GM18909 (cell line): ENCODE measurements at regions not wholly inside any gene's neighbourhood (a gene's known extent, or its start where the extent isn't known, plus 50 kb on each side); places are given as distances from the start of the nearest gene placed in this dataset.
A peak's percentile ranks its signal among the peaks of the same experiment; 100 is the strongest.
"Not testable (repeated sequence)": the region's sequence is repeated elsewhere in the genome, so short reads cannot be mapped to it uniquely, and the experiment has no call there.

Source experiments
- ATAC-seq: cut with Tn5 transposase; IDR thresholded peaks from one replicate; pipeline ENCODE4 v1.9.1; 2021; ENCODE audit warnings: mild to moderate bottlenecking; ENCODE audit not compliant: unreplicated experiment, poor library complexity

- ATAC-seq, result no peak
These were observed 715.9 kb downstream of the SMARCA1 start for GRCh38 chrX:128807367-128807766.

GRCh38 chrX:128805236-128805635 lies 718.1 kb downstream of the SMARCA1 start:
- no peak for ATAC-seq

GRCh38 chrX:128804828-128805227 lies 718.5 kb downstream of the SMARCA1 start:
- ATAC-seq, result no peak

GRCh38 chrX:128800138-128800537 lies 723.2 kb downstream of the SMARCA1 start:
- ATAC-seq, result no peak

GRCh38 chrX:128783139-128783538 lies 730.9 kb upstream of the ACTRT1 start:
- not testable (repeated sequence) for ATAC-seq

- peak; percentile 42 for ATAC-seq
These were observed 729.3 kb upstream of the ACTRT1 start for GRCh38 chrX:128781506-128781905.

GRCh38 chrX:128780934-128781333 lies 728.7 kb upstream of the ACTRT1 start:
- ATAC-seq, result no peak

GRCh38 chrX:128769495-128769894 lies 717.3 kb upstream of the ACTRT1 start:
- ATAC-seq, result no peak

GRCh38 chrX:128759745-128760144 lies 707.5 kb upstream of the ACTRT1 start:
- no peak for ATAC-seq

GRCh38 chrX:128759177-128759576 lies 707.0 kb upstream of the ACTRT1 start:
- no peak for ATAC-seq

GRCh38 chrX:128754130-128754529 lies 701.9 kb upstream of the ACTRT1 start:
- ATAC-seq, result no peak

- ATAC-seq, result no peak
These were observed 687.3 kb upstream of the ACTRT1 start for GRCh38 chrX:128739539-128739938.

GRCh38 chrX:128728943-128729342 lies 676.7 kb upstream of the ACTRT1 start:
- no peak for ATAC-seq

- ATAC-seq, result no peak
These were observed 665.7 kb upstream of the ACTRT1 start for GRCh38 chrX:128717635-128718578.

GRCh38 chrX:128714425-128714824 lies 662.2 kb upstream of the ACTRT1 start:
- ATAC-seq, result no peak

GRCh38 chrX:128699716-128700285 lies 647.6 kb upstream of the ACTRT1 start:
- no peak for ATAC-seq

- no peak for ATAC-seq
These were observed 646.5 kb upstream of the ACTRT1 start for GRCh38 chrX:128698573-128699181.

GRCh38 chrX:128691872-128692271 lies 639.7 kb upstream of the ACTRT1 start:
- ATAC-seq, result no peak

- no peak for ATAC-seq
These were observed 633.2 kb upstream of the ACTRT1 start for GRCh38 chrX:128685387-128685786.

GRCh38 chrX:128676651-128677050 lies 624.4 kb upstream of the ACTRT1 start:
- ATAC-seq, result no peak
